ENCODE measurements at regions not wholly inside any gene's neighbourhood (a gene's known extent, or its start where the extent isn't known, plus 50 kb on each side); places are given as distances from the start of the nearest gene placed in this dataset.
"Not testable (repeated sequence)": the region's sequence is repeated elsewhere in the genome, so short reads cannot be mapped to it uniquely, and the experiment has no call there.

- no peak for DNase-seq
Measured at GRCh38 chr3:30475809-30476178, 130.6 kb upstream of the TGFBR2 start.

GRCh38 chr3:30476368-30477084 lies 129.9 kb upstream of the TGFBR2 start:
- no peak for DNase-seq

- no peak for DNase-seq
Measured at GRCh38 chr3:30477149-30477921, 129.1 kb upstream of the TGFBR2 start.

DNA sequence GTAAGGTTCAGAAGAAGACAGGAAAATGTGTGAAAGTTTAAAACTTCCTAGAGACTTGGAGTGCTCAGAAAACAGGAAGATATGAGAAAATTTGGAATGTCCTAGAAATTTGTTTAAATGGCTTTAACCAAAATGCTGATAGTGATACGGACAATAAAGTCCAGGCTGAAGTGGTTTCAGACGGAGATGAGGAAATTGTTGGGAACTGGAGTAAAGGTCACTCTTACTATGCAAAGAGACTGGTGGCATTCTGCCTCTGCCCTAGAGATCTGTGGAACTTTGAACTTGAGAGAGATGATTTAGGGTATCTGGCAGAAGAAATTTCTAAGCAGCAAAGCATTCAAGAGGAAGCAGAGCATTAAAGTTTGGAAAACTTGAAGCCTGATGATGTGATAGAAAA lies 126.7 kb upstream of the TGFBR2 start:
- DNase-seq: not testable (repeated sequence)

GRCh38 chr3:30480156-30480555 lies 126.2 kb upstream of the TGFBR2 start:
- not testable (repeated sequence) for DNase-seq

- DNase-seq: no peak
Measured at GRCh38 chr3:30480587-30480986, 125.8 kb upstream of the TGFBR2 start.

- no peak for DNase-seq
Measured at GRCh38 chr3:30481241-30481640, 125.2 kb upstream of the TGFBR2 start.

- not testable (repeated sequence) for DNase-seq
Measured at GRCh38 chr3:30484229-30484628, 122.2 kb upstream of the TGFBR2 start.

DNA sequence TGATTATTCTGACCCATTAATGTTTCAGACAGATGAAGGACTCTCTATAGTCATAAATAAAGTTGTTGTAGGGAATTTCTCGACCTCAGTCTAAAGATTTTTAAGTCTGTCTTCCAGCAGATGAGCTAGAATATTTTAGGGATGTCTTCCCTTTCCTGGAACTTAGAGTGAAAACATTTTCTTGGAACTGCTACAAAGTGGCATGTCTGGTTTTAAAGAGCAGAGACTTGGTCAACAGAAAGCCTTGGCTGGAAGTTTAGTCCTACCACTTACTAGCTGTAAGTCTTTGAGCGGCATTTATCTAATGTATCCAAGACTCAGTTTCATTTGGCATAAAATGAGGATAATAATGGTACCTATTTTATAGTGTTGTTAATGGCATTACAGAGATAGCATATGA lies 120.0 kb upstream of the TGFBR2 start:
- no peak for DNase-seq

- DNase-seq: no peak
Measured at GRCh38 chr3:30488070-30488756, 118.2 kb upstream of the TGFBR2 start.

DNA sequence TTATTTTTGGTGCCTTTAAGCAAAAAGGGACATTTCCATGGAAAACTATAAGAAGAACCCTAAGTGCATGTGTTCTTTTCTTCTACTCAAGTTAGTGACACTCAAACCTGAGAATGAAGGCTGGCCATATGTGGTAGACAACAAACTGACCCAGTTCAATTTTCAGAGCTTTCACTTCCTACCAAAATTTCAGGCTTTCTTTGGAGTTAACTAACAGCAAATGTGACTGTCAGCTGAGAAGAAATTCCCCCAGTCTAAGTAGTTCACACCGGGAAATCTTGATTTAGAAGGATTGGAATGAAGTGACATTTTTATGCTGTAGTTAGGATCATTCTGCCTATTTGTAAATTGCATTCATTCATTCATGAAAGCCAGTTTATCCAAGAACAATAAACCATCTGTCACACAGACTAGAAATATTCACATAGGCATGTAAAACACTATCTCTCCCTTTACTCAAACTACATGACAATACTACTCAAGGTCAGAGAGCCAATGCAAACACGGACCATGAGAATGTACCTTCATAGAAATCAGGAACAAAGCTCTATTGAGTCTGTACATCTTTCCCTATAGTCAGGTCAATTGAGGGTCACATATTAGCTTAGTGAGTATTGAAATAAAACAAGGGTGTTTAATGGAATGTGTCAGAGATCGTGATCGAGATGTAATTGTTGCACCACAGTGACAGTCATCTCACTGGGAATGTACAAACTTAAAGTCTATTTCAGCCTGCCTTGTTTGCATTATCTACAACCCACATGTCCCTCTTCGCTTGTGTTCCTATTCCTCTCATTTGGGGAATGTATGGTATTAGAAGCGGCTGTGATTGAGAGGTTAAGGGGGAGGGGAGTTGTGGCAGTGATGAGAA lies 113.8 kb upstream of the TGFBR2 start:
- no peak for DNase-seq

DNA sequence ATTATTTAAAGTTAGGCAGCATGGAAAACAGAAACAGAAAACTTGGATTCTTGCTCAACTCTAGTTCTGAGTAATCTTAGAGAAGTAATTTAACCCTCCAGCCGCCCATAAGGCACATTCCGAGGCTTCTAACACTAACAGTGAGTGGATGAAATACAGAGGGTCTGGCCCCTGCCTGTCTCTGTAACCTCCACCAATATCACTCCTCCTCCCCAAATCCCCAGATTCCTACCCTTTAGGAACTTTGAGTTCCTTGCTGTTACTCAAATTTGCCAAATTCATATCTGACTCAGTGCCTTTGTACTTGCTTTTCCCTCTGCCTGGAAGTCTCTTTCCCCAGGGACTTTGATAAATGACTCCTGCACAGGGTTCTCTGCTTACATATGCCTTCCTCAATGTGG lies 112.5 kb upstream of the TGFBR2 start:
- DNase-seq: no peak

GRCh38 chr3:30495172-30496065 lies 111.0 kb upstream of the TGFBR2 start:
- no peak for DNase-seq

DNA sequence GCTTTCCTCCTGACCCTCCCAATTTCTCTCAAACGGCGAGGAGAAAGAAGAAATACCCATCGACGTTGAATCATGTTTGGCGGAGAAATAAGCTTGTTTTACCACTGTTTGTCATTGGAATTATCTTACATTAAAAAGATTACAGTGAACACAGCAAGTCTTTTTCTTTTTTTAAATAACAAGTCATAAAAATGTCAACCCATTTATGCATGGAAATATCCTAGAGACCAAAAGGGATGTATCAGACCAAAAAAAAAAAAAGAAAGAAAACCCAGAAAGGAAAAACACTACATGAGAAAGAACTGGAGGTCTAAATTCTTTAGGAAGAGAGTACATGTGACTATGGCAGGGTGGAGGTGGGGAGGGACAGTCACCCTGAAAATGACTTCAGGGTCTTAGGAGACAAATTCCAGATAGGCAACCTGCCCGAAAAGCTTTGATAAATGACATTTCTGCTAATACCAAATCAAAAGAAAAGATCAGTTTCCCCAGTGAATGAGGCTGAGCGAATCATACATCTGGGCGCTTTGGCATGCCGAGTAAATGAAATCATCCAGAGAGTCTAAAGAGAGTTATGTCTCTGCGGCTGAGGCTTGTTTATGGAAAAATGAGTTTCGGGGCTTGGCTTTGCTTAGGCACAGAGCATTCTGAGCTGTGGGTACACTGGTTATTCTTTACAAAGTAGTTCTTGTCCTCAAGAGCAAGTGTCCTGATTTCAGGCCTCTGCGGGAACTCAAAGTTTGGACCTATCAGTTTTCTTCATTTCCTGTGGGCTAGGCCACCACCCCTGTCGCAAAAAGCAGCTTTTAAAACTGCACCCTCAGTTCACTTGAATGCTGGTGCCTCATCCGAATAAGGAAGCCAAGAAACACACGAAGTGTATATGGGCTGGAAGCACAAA lies 110.1 kb upstream of the TGFBR2 start:
- no peak for DNase-seq

DNA sequence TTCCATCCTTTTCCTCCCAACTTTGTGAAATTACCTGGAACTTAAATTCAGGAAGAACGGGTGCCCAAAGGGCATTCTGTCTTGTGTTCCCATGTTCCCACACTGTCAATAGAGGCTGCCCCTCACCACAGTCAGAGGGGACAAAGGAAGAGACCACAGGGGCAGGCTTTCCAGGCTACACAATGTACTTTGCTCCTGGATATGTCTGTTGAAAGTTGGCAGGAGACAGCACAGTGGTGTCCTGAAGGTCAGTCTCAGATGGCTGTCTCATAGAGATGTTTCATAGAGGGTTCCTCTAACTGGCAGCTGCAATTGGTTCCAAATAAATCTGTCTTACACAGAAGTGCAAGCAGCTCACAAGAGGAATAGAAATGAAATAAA lies 107.8 kb upstream of the TGFBR2 start:
- no peak for DNase-seq

DNA sequence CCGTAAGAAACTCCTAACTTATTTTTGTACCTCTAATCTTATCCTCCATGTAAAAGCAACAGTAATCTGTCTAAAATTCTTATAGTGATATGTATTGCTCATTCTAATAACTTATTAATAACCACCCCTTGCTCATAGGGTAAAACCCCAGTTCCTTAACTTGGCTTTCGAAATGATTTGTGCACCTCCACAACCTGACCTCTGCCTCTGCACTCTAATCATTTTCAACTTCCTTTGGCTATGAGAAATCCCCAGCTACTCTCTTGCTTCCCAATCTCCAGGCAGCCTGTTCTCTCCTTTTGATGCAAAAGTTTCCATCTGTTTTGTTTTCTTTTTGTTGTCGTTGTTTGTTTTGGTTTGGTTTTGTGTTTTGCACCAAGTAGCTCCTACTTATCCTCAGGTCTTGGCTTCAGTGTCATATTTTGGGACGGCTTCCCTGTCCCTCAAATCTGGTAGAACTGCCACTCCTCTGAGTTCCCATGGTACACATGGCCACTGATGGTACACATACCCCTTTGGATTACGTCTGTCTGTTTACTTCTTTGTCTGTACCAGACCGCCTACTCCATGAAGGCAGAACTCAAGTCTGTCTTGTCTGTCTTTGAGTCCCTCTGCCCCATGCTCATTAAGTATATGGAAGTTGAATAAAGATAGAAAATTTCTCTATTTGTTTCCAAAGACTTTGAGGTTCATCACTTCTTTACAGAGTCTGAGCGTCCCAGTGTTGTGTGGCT lies 105.6 kb upstream of the TGFBR2 start:
- DNase-seq: no peak

DNA sequence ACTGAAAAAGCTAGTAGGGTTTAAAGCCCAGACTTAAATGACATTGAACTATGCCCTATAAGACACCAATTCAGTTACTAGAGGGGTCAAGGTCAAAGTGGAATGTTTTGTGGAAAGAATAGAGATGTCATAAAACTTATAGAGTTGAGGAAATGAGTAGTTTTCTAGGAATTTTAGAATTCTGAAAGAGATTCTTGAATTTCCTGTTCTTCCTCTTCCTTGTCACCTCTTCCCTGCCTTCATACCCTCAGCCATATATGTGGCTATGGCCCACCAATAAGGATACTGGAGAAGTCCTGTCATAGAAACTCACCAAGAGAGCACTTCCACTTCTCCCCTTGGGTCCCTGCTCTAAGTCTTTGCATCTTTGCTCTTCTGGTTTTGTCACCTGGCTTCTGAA lies 104.9 kb upstream of the TGFBR2 start:
- no peak for DNase-seq

DNA sequence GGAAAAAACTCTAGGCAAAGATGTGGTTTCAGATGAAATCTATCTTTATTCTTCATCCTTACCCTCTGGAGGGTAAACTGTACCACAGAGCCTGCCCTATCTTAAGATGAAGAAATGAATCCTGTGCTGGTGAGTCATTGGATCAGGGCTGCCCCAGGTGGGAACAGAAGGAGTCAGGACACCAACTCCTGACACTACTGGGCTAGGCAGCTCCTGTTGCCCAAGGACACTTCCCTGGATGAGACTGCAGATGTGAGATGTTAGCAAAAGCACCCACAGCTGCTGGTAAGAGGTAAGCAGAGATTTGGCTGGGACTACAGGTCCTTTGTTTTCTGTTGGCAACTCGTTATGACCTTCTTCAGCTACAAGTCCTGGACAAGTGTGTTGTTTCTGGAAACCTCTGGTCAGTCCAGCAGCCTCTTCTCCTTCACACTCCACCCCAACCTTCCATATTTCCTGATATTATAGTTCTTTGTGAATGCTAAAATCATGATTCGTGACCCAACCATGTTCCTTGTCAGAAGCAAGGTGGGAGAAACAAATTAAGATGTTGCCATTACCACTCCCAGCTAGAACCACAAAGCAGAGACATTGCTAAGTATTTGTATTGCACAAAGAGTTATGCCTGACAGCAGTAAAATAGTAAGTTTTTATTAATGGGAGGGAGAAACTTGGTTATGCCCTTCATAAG lies 104.2 kb upstream of the TGFBR2 start:
- no peak for DNase-seq

DNA sequence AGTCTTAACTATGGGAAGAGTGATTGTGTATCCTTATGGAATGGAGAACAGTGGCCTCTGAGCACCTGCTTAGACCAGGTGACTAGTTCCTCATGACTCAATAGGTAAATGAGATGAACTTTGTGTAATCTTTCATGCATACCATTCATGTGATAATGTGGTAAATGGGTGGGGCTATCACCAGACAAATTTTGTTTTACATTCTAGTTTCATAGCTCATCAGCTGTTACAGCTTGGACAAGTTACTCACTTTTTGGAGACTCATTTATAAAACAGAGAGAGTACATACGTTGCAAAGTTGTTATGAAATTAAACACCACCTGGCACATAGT lies 103.7 kb upstream of the TGFBR2 start:
- DNase-seq: no peak

DNA sequence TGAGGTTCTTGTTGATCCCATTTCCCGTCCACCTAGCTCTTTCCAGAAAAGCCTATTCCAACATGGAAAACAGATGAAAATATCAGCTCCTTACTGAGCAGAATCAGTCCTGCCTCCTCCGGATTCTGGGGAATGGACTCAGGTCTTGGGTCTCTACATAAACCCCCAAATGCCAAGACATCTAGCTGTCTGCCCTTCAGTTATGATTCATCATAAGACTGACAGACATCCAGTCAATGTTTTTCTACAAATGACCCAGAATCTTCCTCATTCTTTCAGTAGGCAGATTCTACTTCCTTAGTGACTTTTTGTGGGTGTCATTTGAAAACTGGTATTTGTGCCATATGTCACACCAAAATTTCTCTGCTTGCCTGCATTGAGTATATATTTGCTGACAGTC lies 103.0 kb upstream of the TGFBR2 start:
- no peak for DNase-seq

Measured in AML-193 (cell line).